DND-41 (cell line): ENCODE measurements at regions not wholly inside any gene's neighbourhood (a gene's known extent, or its start where the extent isn't known, plus 50 kb on each side); places are given as distances from the start of the nearest gene placed in this dataset.

Source experiments
- EZH2 ChIP-seq: IDR thresholded peaks from 3 replicates; pipeline ENCODE4 v1.6.1; 2012; ENCODE audit warnings: borderline replicate concordance, low read depth, mild to moderate bottlenecking, moderate library complexity, low read length, inconsistent platforms; ENCODE audit not compliant: severe bottlenecking
- TF ChIP-seq, protein P1 (sequence below): IDR thresholded peaks from 2 replicates; pipeline ENCODE4 v1.5.1; 2012; ENCODE audit warnings: borderline replicate concordance, low read length, moderate library complexity, mild to moderate bottlenecking; ENCODE audit not compliant: poor library complexity, severe bottlenecking; ENCODE audit errors: extremely low read depth

GRCh38 chr6:165146456-165146855, 162.9 kb downstream of the C6orf118 start:
- TF ChIP-seq, protein P1, sequence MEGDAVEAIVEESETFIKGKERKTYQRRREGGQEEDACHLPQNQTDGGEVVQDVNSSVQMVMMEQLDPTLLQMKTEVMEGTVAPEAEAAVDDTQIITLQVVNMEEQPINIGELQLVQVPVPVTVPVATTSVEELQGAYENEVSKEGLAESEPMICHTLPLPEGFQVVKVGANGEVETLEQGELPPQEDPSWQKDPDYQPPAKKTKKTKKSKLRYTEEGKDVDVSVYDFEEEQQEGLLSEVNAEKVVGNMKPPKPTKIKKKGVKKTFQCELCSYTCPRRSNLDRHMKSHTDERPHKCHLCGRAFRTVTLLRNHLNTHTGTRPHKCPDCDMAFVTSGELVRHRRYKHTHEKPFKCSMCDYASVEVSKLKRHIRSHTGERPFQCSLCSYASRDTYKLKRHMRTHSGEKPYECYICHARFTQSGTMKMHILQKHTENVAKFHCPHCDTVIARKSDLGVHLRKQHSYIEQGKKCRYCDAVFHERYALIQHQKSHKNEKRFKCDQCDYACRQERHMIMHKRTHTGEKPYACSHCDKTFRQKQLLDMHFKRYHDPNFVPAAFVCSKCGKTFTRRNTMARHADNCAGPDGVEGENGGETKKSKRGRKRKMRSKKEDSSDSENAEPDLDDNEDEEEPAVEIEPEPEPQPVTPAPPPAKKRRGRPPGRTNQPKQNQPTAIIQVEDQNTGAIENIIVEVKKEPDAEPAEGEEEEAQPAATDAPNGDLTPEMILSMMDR, result no peak
- TF ChIP-seq EZH2, result no peak
